ENCODE measurements at regions not wholly inside any gene's neighbourhood (a gene's known extent, or its start where the extent isn't known, plus 50 kb on each side); places are given as distances from the start of the nearest gene placed in this dataset.

- H3K36me3 ChIP-seq (ENCODE audit: control insufficient read depth, insufficient read depth, low read length), result no peaks in the 10 kb centered on the region
These were observed 162.4 kb downstream of the S1PR1 start for GRCh38 chr1:101399222-101399621.

GRCh38 chr1:101406271-101406670 is 169.5 kb downstream of the S1PR1 start:
- in situ Hi-C loops (cut with HindIII; ENCODE audit: low pct_unique_long_range_greater_than_20kb, low sequenced_read_pairs) (no loop called here), intact Hi-C loops (cut with micrococcal nuclease; ENCODE audit: unreplicated experiment) (no loop called here)
- Histone ChIP-seq H3K36me3 (ENCODE audit: control insufficient read depth, insufficient read depth, low read length) (no peaks in the 10 kb centered on the region), H3K4me3 (ENCODE audit: low read depth in 2 of 2, low read length in 2 of 2) (no peak overlapping the region), H3K4me1 (ENCODE audit: control insufficient read depth, insufficient read depth, low read length) (no peaks in the 10 kb centered on the region), H3K9me3 (ENCODE audit: control insufficient read depth, insufficient read depth, low read depth, low read length) (no peaks in the 10 kb centered on the region), H3K27me3 (ENCODE audit: control insufficient read depth, insufficient read depth, low read length) (no peaks in the 10 kb centered on the region), H3K27ac (ENCODE audit: low read length) (no peak overlapping the region)
- TF ChIP-seq CTCF (IDR thresholded peaks at IDR 0.05), result no peak
- no peak for TF ChIP-seq POLR2AphosphoS5 (IDR thresholded peaks at IDR 0.05; ENCODE audit: low read depth, low read length)
- TF ChIP-seq REST (IDR thresholded peaks at IDR 0.05; ENCODE audit: insufficient read depth in 1 of 2, low read depth in 2 of 2, low read length in 1 of 2), result no peak
- TF ChIP-seq SIN3A (IDR thresholded peaks at IDR 0.05; ENCODE audit: borderline replicate concordance, insufficient read depth, low read depth, low read length), result no peak
- TF ChIP-seq TCF7L2 (IDR thresholded peaks at IDR 0.05; ENCODE audit: low read depth, low read length), result no peak
- ChIA-PET CTCF (no interaction called here), POLR2A (no interaction called here)
- BruUV-seq (replicated peaks), result no TSS peak
- ATAC-seq, result no peak
- DNase-seq (ENCODE audit: low read depth, low spot score), result no peak

More at GRCh38 chr1:101399222-101399621, 162.4 kb downstream of the S1PR1 start:
- H3K4me3 ChIP-seq (ENCODE audit: low read depth in 2 of 2, low read length in 2 of 2), result no peak overlapping the region
- no peaks in the 10 kb centered on the region for H3K9me3 ChIP-seq (ENCODE audit: control insufficient read depth, insufficient read depth, low read depth, low read length)
- in situ Hi-C loops (cut with HindIII; ENCODE audit: low pct_unique_long_range_greater_than_20kb, low sequenced_read_pairs) (no loop called here), intact Hi-C loops (cut with micrococcal nuclease; ENCODE audit: unreplicated experiment) (no loop called here)
- ChIA-PET POLR2A (no interaction called here), CTCF (no interaction called here)
- no peak overlapping the region for H3K27ac ChIP-seq (ENCODE audit: low read length)
- ATAC-seq (no peak), DNase-seq (ENCODE audit: low read depth, low spot score) (no peak)
- BruUV-seq (replicated peaks), result no TSS peak
- no peaks in the 10 kb centered on the region for H3K4me1 ChIP-seq (ENCODE audit: control insufficient read depth, insufficient read depth, low read length)
- no peak for TF ChIP-seq SIN3A (IDR thresholded peaks at IDR 0.05; ENCODE audit: borderline replicate concordance, insufficient read depth, low read depth, low read length)
- TF ChIP-seq POLR2AphosphoS5 (IDR thresholded peaks at IDR 0.05; ENCODE audit: low read depth, low read length), result no peak
- TF ChIP-seq TCF7L2 (IDR thresholded peaks at IDR 0.05; ENCODE audit: low read depth, low read length), result no peak
- no peak for TF ChIP-seq CTCF (IDR thresholded peaks at IDR 0.05)
- no peak for TF ChIP-seq REST (IDR thresholded peaks at IDR 0.05; ENCODE audit: insufficient read depth in 1 of 2, low read depth in 2 of 2, low read length in 1 of 2)
- H3K27me3 ChIP-seq (ENCODE audit: control insufficient read depth, insufficient read depth, low read length), result no peaks in the 10 kb centered on the region

Measured in Panc1 (cell line).